Kidney (tissue), 13 donors: ENCODE measurements at regions not wholly inside any gene's neighbourhood (a gene's known extent, or its start where the extent isn't known, plus 50 kb on each side); places are given as distances from the start of the nearest gene placed in this dataset.

Source experiments
- DNase-seq, 5 donors: peaks; one replicate each; pipeline ENCODE4 v3.0.0-alpha.2; 2013 to 2020
- FAIRE-seq: peaks from 2 replicates; lab custom pipeline; 2012; peaks lifted over from hg19 to GRCh38; lab: Jason Lieb, UNC
- H3K27ac ChIP-seq, 2 donors: one replicate each; pipeline ENCODE4 v1.7.0; 2013; ENCODE audit warnings: low read depth in 2 of 2, low read length in 2 of 2, inconsistent platforms in 1 of 2
- H3K27me3 ChIP-seq: one replicate; pipeline ENCODE4 v1.7.1; 2013; ENCODE audit warnings: low read length, inconsistent platforms; ENCODE audit not compliant: control insufficient read depth, insufficient read depth
- H3K36me3 ChIP-seq, 3 donors: one replicate each; pipeline versions ENCODE4 v1.7.0 to v1.7.1; 2013; ENCODE audit warnings: low read length in 3 of 3, control low read depth in 1 of 3, inconsistent platforms in 1 of 3; ENCODE audit not compliant: insufficient read depth in 3 of 3, control insufficient read depth in 2 of 3
- H3K4me1 ChIP-seq, 3 donors: one replicate each; pipeline versions ENCODE4 v1.7.0 to v1.7.1; 2013; ENCODE audit warnings: low read length in 3 of 3, inconsistent platforms in 1 of 3, low read depth in 1 of 3; ENCODE audit not compliant: control insufficient read depth in 2 of 3, insufficient read depth in 2 of 3
- H3K4me3 ChIP-seq, 3 donors: one replicate each; pipeline versions ENCODE4 v1.7.0 to v1.8.1; 2013; ENCODE audit warnings: low read length in 3 of 3, control low read depth in 1 of 3, inconsistent platforms in 1 of 3
- H3K9ac ChIP-seq, 3 donors: one replicate each; pipeline versions ENCODE4 v1.7.0 to v1.7.1; 2013; ENCODE audit warnings: low read length in 3 of 3, control low read depth in 1 of 3, inconsistent platforms in 1 of 3
- H3K9me3 ChIP-seq, 3 donors: one replicate each; pipeline versions ENCODE4 v1.7.0 to v1.7.1; 2013; ENCODE audit warnings: low read length in 3 of 3, control low read depth in 1 of 3, inconsistent platforms in 1 of 3; ENCODE audit not compliant: control insufficient read depth in 2 of 3, insufficient read depth in 1 of 3
- intact Hi-C: fragments of 100-400 bp; cut with DNase I; formaldehyde crosslinking; loops from one replicate; pipeline ENCODE4 v1.11.1; 2022
- TF ChIP-seq, protein P1 (sequence below): IDR thresholded peaks from 3 replicates; pipeline ENCODE4 v1.5.1; 2012; ENCODE audit warnings: mild to moderate bottlenecking, moderate library complexity, borderline replicate concordance; ENCODE audit not compliant: insufficient read depth; ENCODE audit errors: extremely low read depth
- donor health status: control.
- donor health status: control.
- donor health status: control.
- donor health status: control.
- donor health status: control.
- donor health status: DM: yes; HTN: yes; CAD: no.
- donor health status: Normal renal cell carcinoma (clear cell type).

DNA sequence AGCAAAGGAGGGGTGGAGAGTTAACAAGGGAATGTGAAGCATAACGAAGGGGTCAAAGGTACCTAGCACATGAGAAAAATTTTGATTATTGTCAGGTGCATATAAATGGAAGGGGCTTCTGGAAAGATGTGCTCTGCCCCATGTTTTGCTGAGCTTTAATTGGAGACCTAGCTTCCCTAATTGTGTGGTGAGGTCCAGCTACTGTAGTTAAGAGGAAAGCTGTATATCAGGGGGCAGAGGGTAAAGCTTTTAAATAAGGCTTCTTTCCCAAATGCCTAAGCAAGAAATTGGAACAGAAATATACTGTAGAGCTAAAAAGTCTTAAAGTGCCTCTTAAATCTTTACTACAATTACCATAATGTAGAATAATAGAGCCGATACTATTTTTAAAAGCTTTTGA is 267.2 kb downstream of the MAT2B start:
- TF ChIP-seq, protein P1, sequence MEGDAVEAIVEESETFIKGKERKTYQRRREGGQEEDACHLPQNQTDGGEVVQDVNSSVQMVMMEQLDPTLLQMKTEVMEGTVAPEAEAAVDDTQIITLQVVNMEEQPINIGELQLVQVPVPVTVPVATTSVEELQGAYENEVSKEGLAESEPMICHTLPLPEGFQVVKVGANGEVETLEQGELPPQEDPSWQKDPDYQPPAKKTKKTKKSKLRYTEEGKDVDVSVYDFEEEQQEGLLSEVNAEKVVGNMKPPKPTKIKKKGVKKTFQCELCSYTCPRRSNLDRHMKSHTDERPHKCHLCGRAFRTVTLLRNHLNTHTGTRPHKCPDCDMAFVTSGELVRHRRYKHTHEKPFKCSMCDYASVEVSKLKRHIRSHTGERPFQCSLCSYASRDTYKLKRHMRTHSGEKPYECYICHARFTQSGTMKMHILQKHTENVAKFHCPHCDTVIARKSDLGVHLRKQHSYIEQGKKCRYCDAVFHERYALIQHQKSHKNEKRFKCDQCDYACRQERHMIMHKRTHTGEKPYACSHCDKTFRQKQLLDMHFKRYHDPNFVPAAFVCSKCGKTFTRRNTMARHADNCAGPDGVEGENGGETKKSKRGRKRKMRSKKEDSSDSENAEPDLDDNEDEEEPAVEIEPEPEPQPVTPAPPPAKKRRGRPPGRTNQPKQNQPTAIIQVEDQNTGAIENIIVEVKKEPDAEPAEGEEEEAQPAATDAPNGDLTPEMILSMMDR: no peak
- no peak overlapping the region for H3K9ac ChIP-seq
- H3K4me1 ChIP-seq: peaks cover 0 to 3% (median 0%) of the 10 kb centered on the region in 3 donors
- DNase-seq: no peak
- no peak for FAIRE-seq
- H3K27ac ChIP-seq: no peak overlapping the region
- H3K4me3 ChIP-seq: no peak overlapping the region
- intact Hi-C loops: no loop called here
- no peaks in the 10 kb centered on the region for H3K36me3 ChIP-seq
- no peaks in the 10 kb centered on the region for H3K27me3 ChIP-seq
- no peaks in the 10 kb centered on the region for H3K9me3 ChIP-seq

DNA sequence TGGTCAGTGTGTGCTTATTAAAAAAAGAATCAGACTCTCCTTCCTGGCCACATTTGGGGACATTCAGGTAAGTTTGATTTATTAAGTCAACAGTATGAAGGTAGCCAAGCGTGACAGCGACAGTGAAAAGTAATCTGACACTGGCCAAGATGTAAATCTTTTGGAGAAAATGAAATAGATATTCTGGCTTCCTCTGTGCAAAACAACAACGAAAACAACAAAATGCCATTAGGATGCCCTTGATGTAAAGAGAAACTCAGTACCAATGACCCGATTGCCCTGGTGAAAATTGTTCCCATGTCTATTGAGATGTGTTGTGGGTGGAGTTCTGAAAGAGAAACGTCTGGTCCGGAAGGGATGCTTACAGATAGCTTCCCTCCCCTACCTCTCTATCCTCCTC is 267.8 kb downstream of the MAT2B start:
- Histone ChIP-seq H3K9ac (no peak overlapping the region), H3K4me3 (no peak overlapping the region), H3K27ac (no peak overlapping the region), H3K27me3 (no peaks in the 10 kb centered on the region), H3K9me3 (no peaks in the 10 kb centered on the region), H3K36me3 (no peaks in the 10 kb centered on the region), H3K4me1 (peaks cover 0 to 3% (median 0%) of the 10 kb centered on the region in 3 donors)
- TF ChIP-seq, protein P1: no peak
- intact Hi-C loops: no loop called here
- peak in 4 of 5 donors; percentile 53 to 89 (median 70) for DNase-seq
- FAIRE-seq: no peak

DNA sequence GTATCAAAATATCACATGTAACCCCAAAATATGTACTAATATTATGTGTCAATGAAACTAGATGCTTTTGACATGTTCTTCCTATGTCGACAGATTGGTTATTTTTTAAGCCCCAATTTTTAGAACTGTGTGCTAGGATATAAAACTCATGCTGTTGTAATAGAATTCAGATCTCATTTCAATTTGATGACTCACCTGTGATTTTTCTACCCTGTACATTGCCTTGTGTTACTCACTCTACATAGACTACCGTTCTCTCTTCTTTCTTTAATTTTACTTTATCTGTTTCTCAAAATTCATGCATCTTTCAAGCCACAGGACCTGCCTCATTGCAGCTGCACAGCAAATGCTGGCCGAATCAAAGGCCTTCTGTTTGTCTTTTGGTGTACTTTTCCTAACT is 284.5 kb downstream of the MAT2B start:
- Histone ChIP-seq H3K9me3 (no peaks in the 10 kb centered on the region), H3K4me1 (no peaks in the 10 kb centered on the region), H3K27ac (no peak overlapping the region), H3K4me3 (no peak overlapping the region), H3K9ac (no peak overlapping the region), H3K27me3 (no peaks in the 10 kb centered on the region), H3K36me3 (no peaks in the 10 kb centered on the region)
- FAIRE-seq (no peak), DNase-seq (no peak)
- intact Hi-C loops: no loop called here
- TF ChIP-seq, protein P1: no peak

DNA sequence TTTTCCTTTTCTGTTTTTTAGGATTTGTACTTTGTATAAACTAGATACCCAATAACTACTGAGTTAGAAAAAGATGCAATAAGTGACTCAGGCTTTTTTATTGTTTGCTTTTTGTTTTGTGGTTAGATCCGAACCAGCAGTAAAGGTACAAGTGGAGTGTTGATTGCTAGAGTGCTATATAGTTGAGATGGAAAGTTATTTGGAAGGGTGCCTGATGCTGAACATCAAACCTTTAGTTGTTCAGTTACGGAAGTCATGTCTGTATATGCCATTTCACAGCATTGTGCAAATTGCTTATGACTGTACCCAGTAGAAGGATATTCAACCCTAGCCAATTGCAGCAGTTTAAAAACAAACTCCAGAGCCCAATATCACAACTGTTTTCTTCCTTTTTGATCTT is 285.1 kb downstream of the MAT2B start:
- FAIRE-seq (no peak), DNase-seq (no peak)
- no peaks in the 10 kb centered on the region for H3K4me1 ChIP-seq
- no peak overlapping the region for H3K4me3 ChIP-seq
- no peaks in the 10 kb centered on the region for H3K9me3 ChIP-seq
- no peaks in the 10 kb centered on the region for H3K36me3 ChIP-seq
- TF ChIP-seq, protein P1: no peak
- no peak overlapping the region for H3K27ac ChIP-seq
- H3K27me3 ChIP-seq: no peaks in the 10 kb centered on the region
- H3K9ac ChIP-seq: no peak overlapping the region
- intact Hi-C loops: no loop called here
